H1 (cell line): ENCODE measurements at regions not wholly inside any gene's neighbourhood (a gene's known extent, or its start where the extent isn't known, plus 50 kb on each side); places are given as distances from the start of the nearest gene placed in this dataset.

Source experiments
- CTCF ChIA-PET: fragments of 300-600 bp; sonication (Branson Sonifier 250); formaldehyde crosslinking; loops from one replicate; lab custom pipeline; 2021; ENCODE audit not compliant: partially characterized antibody; lab: Charles Lee
- POLR2A ChIA-PET: fragments of 300-600 bp; sonication (Branson Sonifier 250); formaldehyde crosslinking; loops from one replicate; lab custom pipeline; 2021; ENCODE audit warnings: inconsistent platforms; ENCODE audit not compliant: partially characterized antibody; lab: Charles Lee
- DNase-seq, 2 experiments: peaks; one replicate each; pipeline versions ENCODE4 v3.0.0 to v3.0.0-alpha.2; 2010 to 2022; ENCODE audit warnings: low spot score in 2 of 2, low read depth in 1 of 2, mixed read lengths in 1 of 2
- FAIRE-seq: peaks from 2 replicates; lab custom pipeline; 2011; peaks lifted over from hg19 to GRCh38; lab: Jason Lieb, UNC
- H2AFZ ChIP-seq: 2 replicates; pipeline ENCODE4 v1.8.1; 2012; ENCODE audit warnings: low read length, inconsistent platforms
- H2AK5ac ChIP-seq: 2 replicates; pipeline ENCODE4 v1.6.1; 2013; ENCODE audit warnings: low read depth, low read length
- H2BK120ac ChIP-seq: replicated peaks from 2 replicates; pipeline ENCODE3; 2013; ENCODE audit warnings: low read depth, low read length, inconsistent platforms
- H2BK12ac ChIP-seq: 2 replicates; pipeline ENCODE4 v1.6.1; 2013; ENCODE audit warnings: low read depth, low read length
- H2BK15ac ChIP-seq: 2 replicates; pipeline ENCODE4 v1.6.1; 2013; ENCODE audit warnings: low read length
- H2BK20ac ChIP-seq: 2 replicates; pipeline ENCODE4 v1.6.1; 2013; ENCODE audit warnings: low read length
- H2BK5ac ChIP-seq: 2 replicates; pipeline ENCODE4 v1.6.1; 2013; ENCODE audit warnings: low read depth, low read length
- H3K14ac ChIP-seq: 2 replicates; pipeline ENCODE4 v1.6.1; 2013; ENCODE audit warnings: inconsistent platforms; ENCODE audit not compliant: insufficient read length
- H3K18ac ChIP-seq: 2 replicates; pipeline ENCODE4 v1.6.1; 2013; ENCODE audit warnings: low read length; ENCODE audit errors: extremely low read depth
- H3K23ac ChIP-seq: 2 replicates; pipeline ENCODE4 v1.6.1; 2013; ENCODE audit warnings: inconsistent platforms; ENCODE audit not compliant: insufficient read length
- H3K23me2 ChIP-seq: 2 replicates; pipeline ENCODE4 v1.6.1; 2013; ENCODE audit warnings: low read depth, low read length
- H3K27ac ChIP-seq: 2 replicates; pipeline ENCODE4 v1.6.1; 2011; ENCODE audit warnings: low read depth, low read length, inconsistent platforms
- H3K27me3 ChIP-seq, 4 experiments: replicated peaks in 1 of 4; 1 replicate in 1 of 4; 2 replicates in 3 of 4; pipeline versions ENCODE4 v1.6.1 to v1.8.1; 2011 to 2013; ENCODE audit warnings: low read length in 3 of 4, mild to moderate bottlenecking in 3 of 4, inconsistent platforms in 2 of 4, mixed read lengths in 2 of 4, moderate library complexity in 1 of 4; ENCODE audit not compliant: control insufficient read depth in 3 of 4, insufficient read depth in 3 of 4; ENCODE audit errors: extremely low read depth in 1 of 4
- H3K36me3 ChIP-seq, 4 experiments: 2 replicates each; pipeline versions ENCODE4 v1.6.1 to v1.8.1; 2011 to 2013; ENCODE audit warnings: mild to moderate bottlenecking in 4 of 4, low read length in 3 of 4, moderate library complexity in 2 of 4, control low read depth in 1 of 4, inconsistent platforms in 1 of 4; ENCODE audit not compliant: insufficient read depth in 4 of 4, control insufficient read depth in 2 of 4
- H3K4ac ChIP-seq: replicated peaks from 2 replicates; pipeline ENCODE3; 2013; ENCODE audit warnings: low read length, low read depth, mixed read lengths, inconsistent platforms; ENCODE audit not compliant: insufficient read length
- H3K4me1 ChIP-seq, 4 experiments: replicated peaks in 1 of 4; 1 replicate in 1 of 4; 2 replicates in 3 of 4; pipeline versions ENCODE4 v1.6.1 to v1.8.1; 2011 to 2013; ENCODE audit warnings: low read length in 3 of 4, inconsistent platforms in 2 of 4, mixed read lengths in 1 of 4; ENCODE audit not compliant: insufficient read depth in 4 of 4, control insufficient read depth in 3 of 4
- H3K4me2 ChIP-seq, 2 experiments: 2 replicates each; pipeline versions ENCODE4 v1.6.1 to v1.8.1; 2011 to 2013; ENCODE audit warnings: low read depth in 2 of 2, low read length in 2 of 2, control low read depth in 1 of 2, inconsistent platforms in 1 of 2, mild to moderate bottlenecking in 1 of 2; ENCODE audit not compliant: insufficient read depth in 1 of 2
- H3K4me3 ChIP-seq, 4 experiments: fragments of 200-600, 300-600 bp in 1 of 4; sonication (generic), shearing (Covaris generic), sonication (Bioruptor Twin) in 1 of 4; 2 replicates each; pipeline versions ENCODE4 v1.5.1 to v1.8.1; 2011 to 2016; ENCODE audit warnings: low read length in 4 of 4, low read depth in 3 of 4, control low read depth in 2 of 4, inconsistent platforms in 2 of 4, mild to moderate bottlenecking in 2 of 4, mixed read lengths in 1 of 4, moderate library complexity in 1 of 4; ENCODE audit not compliant: insufficient read depth in 2 of 4; ENCODE audit errors: extremely low read depth in 1 of 4
- H3K56ac ChIP-seq: replicated peaks from 2 replicates; pipeline ENCODE3; 2013; ENCODE audit warnings: low read depth, mild to moderate bottlenecking, mixed read lengths, low read length, inconsistent platforms; ENCODE audit not compliant: insufficient read length
- H3K79me1 ChIP-seq: 2 replicates; pipeline ENCODE4 v1.6.1; 2013; ENCODE audit warnings: low read depth, low read length, control low read depth
- H3K79me2 ChIP-seq, 2 experiments: 2 replicates each; pipeline versions ENCODE4 v1.6.1 to v1.8.1; 2012 to 2013; ENCODE audit warnings: low read length in 2 of 2, mild to moderate bottlenecking in 2 of 2, inconsistent platforms in 1 of 2; ENCODE audit not compliant: insufficient read depth in 2 of 2, control insufficient read depth in 1 of 2
- H3K9ac ChIP-seq, 4 experiments: replicated peaks in 1 of 4; 1 replicate in 1 of 4; 2 replicates in 3 of 4; pipeline versions ENCODE4 v1.6.1 to v1.8.1; 2011 to 2013; ENCODE audit warnings: low read depth in 3 of 4, low read length in 3 of 4, control low read depth in 2 of 4, mild to moderate bottlenecking in 2 of 4, moderate library complexity in 2 of 4, inconsistent platforms in 1 of 4; ENCODE audit errors: extremely low read depth in 1 of 4
- H3K9me3 ChIP-seq, 2 experiments: 2 replicates each; pipeline versions ENCODE4 v1.6.1 to v1.8.1; 2012 to 2013; ENCODE audit warnings: mild to moderate bottlenecking in 2 of 2, moderate library complexity in 2 of 2, control low read depth in 1 of 2, inconsistent platforms in 1 of 2, low read depth in 1 of 2, low read length in 1 of 2, mixed read lengths in 1 of 2; ENCODE audit not compliant: insufficient read depth in 2 of 2
- H4K20me1 ChIP-seq, 2 experiments: replicated peaks in 1 of 2; 2 replicates each; pipeline versions ENCODE3 to v1.8.1; 2011 to 2013; ENCODE audit warnings: inconsistent platforms in 2 of 2, low read length in 2 of 2, mild to moderate bottlenecking in 1 of 2; ENCODE audit not compliant: insufficient read depth in 2 of 2, control insufficient read depth in 1 of 2
- H4K5ac ChIP-seq: 2 replicates; pipeline ENCODE4 v1.6.1; 2013; ENCODE audit warnings: low read length, low read depth, mixed read lengths, inconsistent platforms; ENCODE audit not compliant: insufficient read length
- H4K8ac ChIP-seq: 2 replicates; pipeline ENCODE4 v1.8.0; 2013; ENCODE audit warnings: mild to moderate bottlenecking, moderate library complexity, low read length, inconsistent platforms; ENCODE audit not compliant: insufficient read depth; ENCODE audit errors: extremely low read depth
- H4K91ac ChIP-seq: replicated peaks from 2 replicates; pipeline ENCODE3; 2013; ENCODE audit warnings: low read length, mixed read lengths, inconsistent platforms; ENCODE audit not compliant: insufficient read length
- CTBP2 ChIP-seq: IDR thresholded peaks from 2 replicates; pipeline ENCODE4 v1.7.0; 2011; ENCODE audit warnings: borderline replicate concordance, mild to moderate bottlenecking, moderate library complexity, mixed read lengths, low read length; ENCODE audit not compliant: insufficient read depth, insufficient read length
- EP300 ChIP-seq, 2 experiments: IDR thresholded peaks; 1 replicate in 1 of 2; 2 replicates in 1 of 2; pipeline ENCODE4 v1.6.1; 2011 to 2012; ENCODE audit warnings: low read depth in 2 of 2, low read length in 2 of 2, mild to moderate bottlenecking in 2 of 2, borderline replicate concordance in 1 of 2, inconsistent platforms in 1 of 2, moderate library complexity in 1 of 2
- HDAC2 ChIP-seq, 2 experiments: fragments of 300-600 bp in 1 of 2; sonication (generic) in 1 of 2; IDR thresholded peaks; 2 replicates each; pipeline ENCODE4 v1.6.1; 2011 to 2012; ENCODE audit warnings: low read depth in 2 of 2, low read length in 2 of 2, mild to moderate bottlenecking in 2 of 2, moderate library complexity in 2 of 2, borderline replicate concordance in 1 of 2, inconsistent platforms in 1 of 2
- HDAC6 ChIP-seq: IDR thresholded peaks from one replicate; pipeline ENCODE4 v1.7.1; 2012; ENCODE audit warnings: low read depth, mild to moderate bottlenecking, inconsistent platforms, low read length, moderate library complexity
- KDM5A ChIP-seq: fragments of 200-600 bp; IDR thresholded peaks from 2 replicates; pipeline ENCODE4 v1.7.1; 2012; ENCODE audit warnings: mild to moderate bottlenecking, low read length, inconsistent platforms, mixed read lengths
- MAFK ChIP-seq: IDR thresholded peaks from 2 replicates; pipeline ENCODE4 v1.6.1; 2012; ENCODE audit warnings: low read depth, mild to moderate bottlenecking, improper control_type of control experiment, low read length
- NANOG ChIP-seq: IDR thresholded peaks from 2 replicates; pipeline ENCODE4 v1.6.1; 2011; ENCODE audit warnings: low read length, low read depth, mild to moderate bottlenecking, inconsistent platforms; ENCODE audit not compliant: insufficient read depth, poor library complexity, severe bottlenecking
- RNF2 ChIP-seq: fragments of 200-900, 300-1000 bp; sonication (generic); IDR thresholded peaks from 2 replicates; pipeline ENCODE4 v1.7.1; 2016; ENCODE audit warnings: borderline replicate concordance, low read depth, mild to moderate bottlenecking, antibody characterized with exemption, low read length; ENCODE audit not compliant: poor library complexity, severe bottlenecking; ENCODE audit errors: missing control alignments
- RXRA ChIP-seq: IDR thresholded peaks from 2 replicates; pipeline ENCODE4 v1.6.1; 2011; ENCODE audit warnings: low read depth, mild to moderate bottlenecking, low read length, moderate library complexity; ENCODE audit not compliant: insufficient read depth
- SIN3A ChIP-seq, 2 experiments: IDR thresholded peaks in 1 of 2; conservative IDR thresholded peaks in 1 of 2; 2 replicates each; pipeline ENCODE4 v1.6.1; 2011 to 2012; ENCODE audit warnings: low read length in 2 of 2, improper control_type of control experiment in 1 of 2, low read depth in 1 of 2, mild to moderate bottlenecking in 1 of 2
- TAF7 ChIP-seq: optimal IDR thresholded peaks from 2 replicates; pipeline ENCODE3; 2011; ENCODE audit warnings: low read depth, mild to moderate bottlenecking, inconsistent platforms, low read length, moderate library complexity, borderline replicate concordance
- TBP ChIP-seq: IDR thresholded peaks from 2 replicates; pipeline ENCODE4 v1.6.1; 2011; ENCODE audit warnings: low read depth, low read length, improper control_type of control experiment
- WGBS, 2 experiments: shearing (Covaris generic) in 1 of 2; methylation state at CpG; one replicate each; pipeline versions ENCODE4 v1.1.6 to v1.1.7; 2013 to 2015; ENCODE audit warnings: low lambda C conversion rate in 2 of 2, mixed read lengths in 2 of 2, inconsistent platforms in 1 of 2, low coverage in 1 of 2, missing lambda C conversion rate in 1 of 2; ENCODE audit not compliant: insufficient replicate concordance in 2 of 2, insufficient coverage in 1 of 2, insufficient read length in 1 of 2; ENCODE audit errors: extremely low coverage in 1 of 2, missing lambda C conversion rate in 1 of 2; 5-methylcytosine and 5-hydroxymethylcytosine counted together
- TF ChIP-seq, protein P1 (sequence below): IDR thresholded peaks from 2 replicates; pipeline ENCODE4 v1.6.1; 2012; ENCODE audit warnings: inconsistent platforms

- H3K79me1 ChIP-seq, result no peaks in the 10 kb centered on the region
- CTCF ChIA-PET, result no interaction called here
- no peak for TF ChIP-seq SIN3A (conservative IDR thresholded peaks at IDR 0.05 in 1 of 2, IDR thresholded peaks at IDR 0.05 in 1 of 2; ENCODE audit: low read depth in 1 of 2, low read length in 2 of 2)
- TF ChIP-seq, protein P1, sequence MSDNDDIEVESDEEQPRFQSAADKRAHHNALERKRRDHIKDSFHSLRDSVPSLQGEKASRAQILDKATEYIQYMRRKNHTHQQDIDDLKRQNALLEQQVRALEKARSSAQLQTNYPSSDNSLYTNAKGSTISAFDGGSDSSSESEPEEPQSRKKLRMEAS, result no peak
- TF ChIP-seq HDAC6, result no peak
- no peak for TF ChIP-seq RXRA
- no peak for TF ChIP-seq EP300 (IDR thresholded peaks at IDR 0.05; ENCODE audit: borderline replicate concordance in 1 of 2, low read depth in 2 of 2, low read length in 2 of 2)
- no peak for TF ChIP-seq HDAC2 (IDR thresholded peaks at IDR 0.05; ENCODE audit: borderline replicate concordance in 1 of 2, low read depth in 2 of 2, low read length in 2 of 2)
- no peak for TF ChIP-seq KDM5A
- TF ChIP-seq TAF7, result no peak
- TF ChIP-seq NANOG, result no peak
- TF ChIP-seq CTBP2, result no peak
- TF ChIP-seq MAFK, result no peak
- no peak for TF ChIP-seq TBP
- no peak for TF ChIP-seq RNF2
These were observed 1701.5 kb upstream of the FLRT2 start for GRCh38 chr14:83828406-83828805.

More at GRCh38 chr14:83828406-83828805, 1701.5 kb upstream of the FLRT2 start:
- H3K23me2 ChIP-seq, result no peaks in the 10 kb centered on the region
- no peaks in the 10 kb centered on the region for H3K36me3 ChIP-seq
- no peak overlapping the region for H3K4ac ChIP-seq
- H2BK5ac ChIP-seq, result no peak overlapping the region
- no peak overlapping the region for H3K23ac ChIP-seq
- FAIRE-seq (peak; percentile 32), DNase-seq (no peak)
- no peak overlapping the region for H3K27ac ChIP-seq
- H4K5ac ChIP-seq, result no peak overlapping the region
- H3K4me1 ChIP-seq, result peaks cover 0 to 3% (median 0%) of the 10 kb centered on the region in 4 experiments; a peak in 5 of 7 replicates
- H3K18ac ChIP-seq, result no peak overlapping the region
- H2BK15ac ChIP-seq, result no peak overlapping the region
- H3K27me3 ChIP-seq, result no peaks in the 10 kb centered on the region
- H3K4me2 ChIP-seq, result no peak overlapping the region
- no peak overlapping the region for H3K14ac ChIP-seq
- no peak overlapping the region for H3K9ac ChIP-seq
- H2BK120ac ChIP-seq, result no peak overlapping the region
- H4K8ac ChIP-seq, result no peak overlapping the region
- no peaks in the 10 kb centered on the region for H3K79me2 ChIP-seq
- H4K91ac ChIP-seq, result no peak overlapping the region
- H4K20me1 ChIP-seq, result no peaks in the 10 kb centered on the region
- H3K56ac ChIP-seq, result no peak overlapping the region
- no peak overlapping the region for H3K4me3 ChIP-seq
- no peak overlapping the region for H2AFZ ChIP-seq
- no peak overlapping the region for H2AK5ac ChIP-seq
- WGBS, 2 experiments, result 80% methylated on average over 2 of the region's 2 CpGs; no CpG with 5 or more reads in 1 of the 2 experiments
- POLR2A ChIA-PET, result no interaction called here
- no peaks in the 10 kb centered on the region for H3K9me3 ChIP-seq
- no peak overlapping the region for H2BK12ac ChIP-seq
- no peak overlapping the region for H2BK20ac ChIP-seq
